Epithelial cell of proximal tubule (primary cell): ENCODE measurements at regions not wholly inside any gene's neighbourhood (a gene's known extent, or its start where the extent isn't known, plus 50 kb on each side); places are given as distances from the start of the nearest gene placed in this dataset.

Source experiments
- DNase-seq: peaks from one replicate; pipeline ENCODE4 v3.0.0-alpha.2; 2011; ENCODE audit warnings: low read depth
- H3K4me3 ChIP-seq: 2 replicates; pipeline ENCODE4 v1.5.1; 2011; ENCODE audit warnings: low read depth, mild to moderate bottlenecking, low read length
- CTCF ChIP-seq: conservative IDR thresholded peaks from 2 replicates; pipeline ENCODE4 v1.5.1; 2012; ENCODE audit warnings: low read depth, mild to moderate bottlenecking, low read length

- TF ChIP-seq CTCF, result no peak
- no peak for DNase-seq
- no peak overlapping the region for H3K4me3 ChIP-seq
These were observed 57.1 kb upstream of the EOMES start for GRCh38 chr3:27779176-27779575.

- DNase-seq, result no peak
- TF ChIP-seq CTCF, result no peak
- H3K4me3 ChIP-seq, result no peak overlapping the region
These were observed 67.3 kb upstream of the EOMES start for GRCh38 chr3:27789420-27789819.

- no peak for TF ChIP-seq CTCF
These were observed 69.8 kb upstream of the EOMES start for GRCh38 chr3:27791956-27792355.

DNA sequence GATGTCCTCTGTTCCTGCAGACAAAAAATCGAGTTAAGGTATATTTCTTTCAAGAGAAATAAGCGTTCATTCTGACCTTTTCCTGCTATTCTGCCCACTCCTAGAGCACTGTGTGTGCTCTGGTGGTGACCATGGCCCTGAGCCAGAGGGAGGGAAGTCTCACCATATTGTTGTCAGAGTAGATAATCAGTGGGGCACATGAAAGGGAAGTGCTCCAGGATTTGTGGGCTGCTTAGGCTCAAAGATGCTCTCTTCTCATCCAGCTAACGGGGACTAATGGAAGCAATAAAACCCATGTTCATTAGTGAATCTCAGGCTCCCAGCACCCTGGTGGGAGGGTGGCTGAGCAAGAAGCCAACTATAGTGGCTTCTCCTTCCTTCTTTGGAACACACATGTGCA, 70.7 kb upstream of the EOMES start:
- H3K4me3 ChIP-seq, result no peak overlapping the region
- no peak for DNase-seq
- no peak for TF ChIP-seq CTCF

More at GRCh38 chr3:27791956-27792355, 69.8 kb upstream of the EOMES start:
- H3K4me3 ChIP-seq, result no peak overlapping the region
- no peak for DNase-seq

GRCh38 chr3:27794211-27794610, 72.1 kb upstream of the EOMES start:
- no peak for TF ChIP-seq CTCF
- H3K4me3 ChIP-seq, result no peak overlapping the region

DNA sequence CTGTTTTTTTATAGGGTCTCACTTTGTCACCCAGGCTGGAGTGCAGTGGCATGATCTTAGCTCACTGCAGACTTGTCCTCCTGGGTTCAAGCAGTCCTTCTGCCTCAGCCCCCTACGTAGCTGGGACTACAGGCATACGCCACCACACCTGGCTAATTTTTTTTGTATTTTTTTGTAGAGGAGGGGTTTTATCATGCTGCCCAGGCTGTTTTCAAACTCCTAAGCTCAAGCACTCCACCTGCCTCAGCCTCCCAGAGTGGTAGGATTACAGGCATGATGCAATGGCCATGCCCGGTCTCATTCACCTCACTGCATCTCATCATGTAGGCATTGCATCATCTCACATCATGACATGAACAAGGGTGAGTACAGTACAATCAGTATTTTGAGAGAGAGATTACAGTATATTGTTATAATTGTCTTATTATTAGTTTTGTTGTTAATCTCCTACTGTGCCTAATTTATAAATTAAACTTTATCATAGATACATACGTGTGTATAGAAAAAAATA, 74.3 kb upstream of the EOMES start:
- H3K4me3 ChIP-seq, result no peak overlapping the region
- TF ChIP-seq CTCF, result no peak
- DNase-seq, result no peak

More at GRCh38 chr3:27794211-27794610, 72.1 kb upstream of the EOMES start:
- no peak for DNase-seq

DNA sequence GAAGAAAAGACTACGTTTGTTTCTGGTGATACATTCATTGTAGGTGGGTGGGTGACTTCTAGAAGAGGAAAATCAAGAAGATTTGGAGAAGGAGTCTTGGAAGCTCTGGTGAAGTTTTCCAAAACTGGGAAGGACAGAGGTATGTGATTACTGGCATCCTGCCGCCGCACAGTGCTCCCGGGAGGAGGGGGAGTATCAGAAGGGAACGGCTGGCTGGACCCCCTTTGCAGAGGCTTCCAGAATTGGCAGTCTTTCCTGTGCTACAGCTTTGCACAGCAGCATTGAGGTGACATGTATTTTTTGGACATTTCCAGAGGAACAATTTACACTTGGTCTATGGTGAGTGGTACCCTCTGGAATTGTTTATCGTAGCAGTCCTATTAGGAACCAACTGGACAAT, 75.7 kb upstream of the EOMES start:
- TF ChIP-seq CTCF, result no peak
- no peak overlapping the region for H3K4me3 ChIP-seq
- DNase-seq, result no peak
